ENCODE measurements at regions not wholly inside any gene's neighbourhood (a gene's known extent, or its start where the extent isn't known, plus 50 kb on each side); places are given as distances from the start of the nearest gene placed in this dataset.

- Mint-ChIP-seq H3K27me3 (ENCODE audit: low read depth) (no peaks in the 10 kb centered on the region; the same call in 1 of the 2 replicates), H3K4me3 (no peak overlapping the region), H3K4me1 (no peaks in the 10 kb centered on the region), H3K9me3 (peaks cover 7 to 15% of the 10 kb centered on the region in 2 experiments; a peak in 3 of 5 replicates), H3K36me3 (ENCODE audit: insufficient read depth in 1 of 3, low read depth in 3 of 3) (peaks cover 0 to 11% (median 2%) of the 10 kb centered on the region in 3 experiments; a peak in 4 of 7 replicates), H3K27ac (no peak overlapping the region; a peak in 1 of 7 replicates)
- TF ChIP-seq CTCF (conservative IDR thresholded peaks at IDR 0.05) = peak; percentile 45; the same call in 2 of the 3 replicates
- Histone ChIP-seq H4K5ac (ENCODE audit: insufficient read length, low read depth, low read length) (no peak overlapping the region), H4K20me1 (ENCODE audit: control insufficient read depth, insufficient read depth, insufficient read length) (no peaks in the 10 kb centered on the region), H3K18ac (ENCODE audit: insufficient read length, low read depth, low read length) (no peak overlapping the region), H3K79me2 (ENCODE audit: insufficient read depth, low read length) (no peaks in the 10 kb centered on the region), H2AK5ac (ENCODE audit: insufficient read length, low read length) (no peak overlapping the region), H2BK120ac (ENCODE audit: low read depth, low read length, poor library complexity, severe bottlenecking) (no peak overlapping the region), H3T11ph (ENCODE audit: low read length) (no peak overlapping the region), H3K14ac (ENCODE audit: insufficient read depth, low read length) (no peak overlapping the region), H2BK15ac (ENCODE audit: low read depth, low read length) (no peak overlapping the region), H3K9ac (ENCODE audit: extremely low read depth, insufficient read length, low read length) (no peak overlapping the region), H4K8ac (replicated peaks; ENCODE audit: insufficient read length, low read depth, low read length) (no peak overlapping the region), H2BK5ac (ENCODE audit: insufficient read length, low read length) (no peak overlapping the region), H3K4me2 (ENCODE audit: insufficient read depth, insufficient read length, low read length) (no peak overlapping the region), H2BK12ac (ENCODE audit: insufficient read length, low read depth, low read length) (no peak overlapping the region), H3K27ac (ENCODE audit: insufficient read length, low read depth, low read length) (no peak overlapping the region), H2AFZ (ENCODE audit: low read length) (no peak overlapping the region), H3K79me1 (ENCODE audit: insufficient read depth, low read depth, low read length, poor library complexity, severe bottlenecking) (no peaks in the 10 kb centered on the region), H3K23ac (ENCODE audit: insufficient read length, low read depth, low read length) (no peak overlapping the region), H3K9me3 (ENCODE audit: control insufficient read depth, low read depth, low read length) (no peaks in the 10 kb centered on the region), H2BK20ac (ENCODE audit: low read depth, low read length, poor library complexity, severe bottlenecking) (no peak overlapping the region), H3K4ac (ENCODE audit: low read depth, low read length) (no peak overlapping the region), H3K23me2 (ENCODE audit: insufficient read length, low read depth, low read length, poor library complexity, severe bottlenecking) (no peaks in the 10 kb centered on the region), H4K91ac (ENCODE audit: insufficient read length, low read depth, low read length) (no peak overlapping the region), H3K56ac (ENCODE audit: insufficient read length, low read depth, low read length) (no peak overlapping the region), H3K4me1 (ENCODE audit: insufficient read depth, low read length) (no peaks in the 10 kb centered on the region), H3K27me3 (ENCODE audit: insufficient read depth, low read length) (no peaks in the 10 kb centered on the region)
- peak; percentile 61 for DNase-seq
- no CpG with 5 or more reads among the region's 13 CpGs for WGBS (ENCODE audit: extremely low coverage, insufficient read length, low lambda C conversion rate)
These were observed 236.4 kb upstream of the SGCG start for GRCh38 chr13:22944378-22944777.
